Spleen (tissue), 7 donors: ENCODE measurements at regions not wholly inside any gene's neighbourhood (a gene's known extent, or its start where the extent isn't known, plus 50 kb on each side); places are given as distances from the start of the nearest gene placed in this dataset.

Experiments
- POLR2A ChIP-seq, 3 donors: fragments of 450-650 bp; IDR thresholded peaks; one replicate each; pipeline ENCODE4 v1.5.1; 2017; ENCODE audit warnings: antibody characterized with exemption in 3 of 3, mild to moderate bottlenecking in 1 of 3
- POLR2AphosphoS5 ChIP-seq, 3 donors: sonication (generic); formaldehyde crosslinking; IDR thresholded peaks; one replicate each; pipeline ENCODE4 v1.5.1; 2017; ENCODE audit warnings: antibody characterized with exemption in 3 of 3
- TF ChIP-seq, protein P1 (sequence below), 11 experiments: fragments of 200-600 bp in 7 of 11; fragments of 450-650 bp in 4 of 11; sonication (generic) in 4 of 11; IDR thresholded peaks in 8 of 11; conservative IDR thresholded peaks in 3 of 11; 1 replicate in 7 of 11; 2 replicates in 4 of 11; pipeline versions ENCODE4 v1.4.0 to v1.8.0; 2016 to 2021; ENCODE audit warnings: antibody characterized with exemption in 11 of 11, inconsistent platforms in 4 of 11, mild to moderate bottlenecking in 1 of 11
- donor health status: DM: no; HTN: no; CAD: no; lungs with moderate emphysema.
- donor health status: DM: no; HTN: no; CAD: no.
- donor health status: DM: no; HTN: no; CAD: no.

DNA sequence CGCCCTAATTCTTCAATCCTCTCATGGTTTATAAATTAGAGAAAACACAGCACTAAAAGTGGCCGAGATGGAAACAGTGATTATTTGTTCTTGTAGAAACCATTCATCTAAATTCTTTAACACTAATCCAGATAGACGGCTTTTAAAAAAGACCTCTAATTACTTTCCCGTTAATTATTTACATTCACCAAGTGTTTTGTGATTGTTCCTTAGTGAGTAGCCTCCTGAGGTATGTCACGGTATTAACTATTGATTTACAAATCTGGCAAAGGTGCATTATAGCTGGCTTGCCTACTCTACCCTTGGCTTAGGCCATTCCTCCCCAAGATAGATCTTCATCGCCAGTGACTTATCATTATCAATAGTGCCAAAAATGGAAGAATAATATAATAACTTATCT is 436.4 kb upstream of the ST6GAL2 start:
- TF ChIP-seq, protein P1, sequence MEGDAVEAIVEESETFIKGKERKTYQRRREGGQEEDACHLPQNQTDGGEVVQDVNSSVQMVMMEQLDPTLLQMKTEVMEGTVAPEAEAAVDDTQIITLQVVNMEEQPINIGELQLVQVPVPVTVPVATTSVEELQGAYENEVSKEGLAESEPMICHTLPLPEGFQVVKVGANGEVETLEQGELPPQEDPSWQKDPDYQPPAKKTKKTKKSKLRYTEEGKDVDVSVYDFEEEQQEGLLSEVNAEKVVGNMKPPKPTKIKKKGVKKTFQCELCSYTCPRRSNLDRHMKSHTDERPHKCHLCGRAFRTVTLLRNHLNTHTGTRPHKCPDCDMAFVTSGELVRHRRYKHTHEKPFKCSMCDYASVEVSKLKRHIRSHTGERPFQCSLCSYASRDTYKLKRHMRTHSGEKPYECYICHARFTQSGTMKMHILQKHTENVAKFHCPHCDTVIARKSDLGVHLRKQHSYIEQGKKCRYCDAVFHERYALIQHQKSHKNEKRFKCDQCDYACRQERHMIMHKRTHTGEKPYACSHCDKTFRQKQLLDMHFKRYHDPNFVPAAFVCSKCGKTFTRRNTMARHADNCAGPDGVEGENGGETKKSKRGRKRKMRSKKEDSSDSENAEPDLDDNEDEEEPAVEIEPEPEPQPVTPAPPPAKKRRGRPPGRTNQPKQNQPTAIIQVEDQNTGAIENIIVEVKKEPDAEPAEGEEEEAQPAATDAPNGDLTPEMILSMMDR (IDR thresholded peaks at IDR 0.05 in 8 of 11, conservative IDR thresholded peaks at IDR 0.05 in 3 of 11), result no peak
- TF ChIP-seq POLR2A (IDR thresholded peaks at IDR 0.05), result no peak
- TF ChIP-seq POLR2AphosphoS5 (IDR thresholded peaks at IDR 0.05), result no peak
